ENCODE measurements at regions not wholly inside any gene's neighbourhood (a gene's known extent, or its start where the extent isn't known, plus 50 kb on each side); places are given as distances from the start of the nearest gene placed in this dataset.

- TF ChIP-seq CTCF (IDR thresholded peaks at IDR 0.05) = no peak
- no peak for ATAC-seq (ENCODE audit: low FRiP score)
- no peak for DNase-seq (ENCODE audit: low spot score)
These were observed 1368.4 kb downstream of the BRD1 start for GRCh38 chr22:48459259-48459658.

GRCh38 chr22:48456449-48456848 is 1371.2 kb downstream of the BRD1 start:
- ATAC-seq (ENCODE audit: low FRiP score) (no peak), DNase-seq (ENCODE audit: low spot score) (no peak)
- TF ChIP-seq CTCF (IDR thresholded peaks at IDR 0.05) = no peak

GRCh38 chr22:48453751-48454485 is 1373.8 kb downstream of the BRD1 start:
- ATAC-seq (ENCODE audit: low FRiP score) = no peak
- no peak for TF ChIP-seq CTCF (IDR thresholded peaks at IDR 0.05)
- no peak for DNase-seq (ENCODE audit: low spot score)

GRCh38 chr22:48453171-48453570 is 1374.5 kb downstream of the BRD1 start:
- DNase-seq (ENCODE audit: low spot score) (no peak), ATAC-seq (ENCODE audit: low FRiP score) (no peak)
- TF ChIP-seq CTCF (IDR thresholded peaks at IDR 0.05) = no peak

- no peak for DNase-seq (ENCODE audit: low spot score)
These were observed 1374.9 kb downstream of the BRD1 start for GRCh38 chr22:48452766-48453165.

GRCh38 chr22:48451891-48452290 is 1375.8 kb downstream of the BRD1 start:
- TF ChIP-seq CTCF (IDR thresholded peaks at IDR 0.05) = no peak
- no peak for DNase-seq (ENCODE audit: low spot score)
- ATAC-seq (ENCODE audit: low FRiP score) = no peak

More at GRCh38 chr22:48452766-48453165, 1374.9 kb downstream of the BRD1 start:
- ATAC-seq (ENCODE audit: low FRiP score) = no peak
- no peak for TF ChIP-seq CTCF (IDR thresholded peaks at IDR 0.05)

- no peak for DNase-seq (ENCODE audit: low spot score)
These were observed 1377.4 kb downstream of the BRD1 start for GRCh38 chr22:48450188-48450825.

More at GRCh38 chr22:48450188-48450825, 1377.4 kb downstream of the BRD1 start:
- ATAC-seq (ENCODE audit: low FRiP score) = no peak
- no peak for TF ChIP-seq CTCF (IDR thresholded peaks at IDR 0.05)

All from omental fat pad (tissue), 3 donors.